GM21619 (cell line): ENCODE measurements at regions not wholly inside any gene's neighbourhood (a gene's known extent, or its start where the extent isn't known, plus 50 kb on each side); places are given as distances from the start of the nearest gene placed in this dataset.
A peak's percentile ranks its signal among the peaks of the same experiment; 100 is the strongest.
"Not testable (repeated sequence)": the region's sequence is repeated elsewhere in the genome, so short reads cannot be mapped to it uniquely, and the experiment has no call there.

Experiments
- ATAC-seq: cut with Tn5 transposase; IDR thresholded peaks from one replicate; pipeline ENCODE4 v1.9.1; 2021; ENCODE audit not compliant: unreplicated experiment

DNA sequence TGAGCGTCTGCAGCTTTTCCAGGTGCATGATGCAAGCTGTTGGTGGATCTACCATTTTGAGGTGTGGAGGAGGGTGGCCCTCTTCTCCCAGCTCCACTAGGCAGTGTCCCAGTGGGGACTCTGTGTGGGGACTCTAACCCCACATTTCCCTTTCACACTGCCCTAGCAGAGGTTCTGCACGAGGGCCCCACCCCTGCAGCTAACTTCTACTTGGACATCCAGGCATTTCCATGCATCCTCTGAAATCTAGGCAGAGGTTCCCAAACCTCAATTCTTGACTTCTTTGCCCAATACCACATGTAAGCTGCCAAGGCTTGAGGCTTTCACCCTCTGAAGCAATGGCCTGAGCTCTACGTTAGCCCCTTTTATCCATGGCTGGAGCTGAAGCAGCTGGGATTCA, 61.4 kb upstream of the HGFAC start:
- not testable (repeated sequence) for ATAC-seq

GRCh38 chr4:3381208-3381607, 60.6 kb upstream of the HGFAC start:
- not testable (repeated sequence) for ATAC-seq

DNA sequence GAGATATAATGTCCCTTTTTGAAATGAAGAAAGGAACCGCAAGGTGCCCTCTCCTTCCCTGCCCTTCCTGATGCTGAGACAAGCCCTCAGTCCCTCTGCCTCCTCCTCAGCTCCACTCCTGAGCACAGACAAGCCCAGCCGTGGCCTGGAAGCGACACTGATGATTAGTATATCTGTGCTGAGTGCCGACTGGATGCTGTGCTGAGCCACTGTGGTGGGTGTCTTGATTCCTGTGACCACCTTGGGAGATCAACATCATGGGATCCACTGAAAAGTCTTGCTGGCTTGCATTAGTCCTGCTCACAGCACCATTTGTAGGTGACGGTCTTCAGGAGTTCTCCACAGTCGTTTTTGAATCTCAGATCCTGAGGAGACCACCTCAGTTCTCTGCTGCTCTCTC, 59.5 kb upstream of the HGFAC start:
- no peak for ATAC-seq

GRCh38 chr4:3384391-3384770, 57.4 kb upstream of the HGFAC start:
- no peak for ATAC-seq

DNA sequence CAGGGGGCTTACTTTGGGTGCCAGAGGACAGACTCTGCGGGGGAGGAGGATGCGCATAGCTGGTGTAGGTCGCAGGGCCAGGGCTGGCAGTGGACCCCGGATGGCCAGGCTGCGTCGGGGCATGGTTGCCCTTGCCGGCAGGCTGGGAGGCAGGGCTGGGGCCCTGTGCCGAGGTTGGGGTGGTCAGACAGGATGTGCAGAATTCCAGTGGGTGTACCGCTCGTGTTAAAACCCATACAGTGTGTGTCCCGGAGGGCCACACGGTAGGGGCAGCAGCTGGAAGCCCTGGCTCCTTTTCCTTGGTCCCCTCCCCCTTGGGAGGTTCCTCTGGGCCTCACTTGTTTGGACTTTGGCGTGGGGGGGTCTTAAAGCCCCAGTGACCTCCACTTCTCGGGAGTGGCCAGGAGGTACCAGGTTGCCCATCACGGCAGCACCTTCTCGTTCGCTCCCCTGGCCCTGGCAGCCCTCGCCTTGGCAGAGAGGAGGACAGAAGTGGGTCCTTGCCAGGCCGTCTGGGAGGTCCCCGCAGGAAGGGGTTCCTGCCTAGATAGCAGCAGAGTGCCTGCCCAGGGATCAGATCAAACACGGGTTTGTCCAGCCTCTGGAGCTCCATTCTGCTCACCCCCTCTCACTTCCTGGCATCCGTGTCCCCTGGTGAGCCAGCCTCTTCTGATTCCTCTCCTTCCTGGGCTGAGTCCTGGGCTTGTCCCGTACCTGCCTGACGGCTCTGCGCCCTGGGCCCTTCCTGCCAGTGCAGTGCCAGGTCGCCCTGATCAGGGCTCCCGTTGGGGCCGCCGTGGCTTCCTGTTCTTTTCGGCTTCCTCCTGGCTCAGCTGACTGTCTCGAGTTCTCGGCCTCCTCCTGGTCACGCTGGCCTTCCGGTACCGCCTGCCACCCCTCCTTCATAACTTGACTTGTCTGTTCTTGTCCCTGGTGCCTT, 56.7 kb upstream of the HGFAC start:
- no peak for ATAC-seq

GRCh38 chr4:3385711-3386420, 55.9 kb upstream of the HGFAC start:
- ATAC-seq, result no peak

DNA sequence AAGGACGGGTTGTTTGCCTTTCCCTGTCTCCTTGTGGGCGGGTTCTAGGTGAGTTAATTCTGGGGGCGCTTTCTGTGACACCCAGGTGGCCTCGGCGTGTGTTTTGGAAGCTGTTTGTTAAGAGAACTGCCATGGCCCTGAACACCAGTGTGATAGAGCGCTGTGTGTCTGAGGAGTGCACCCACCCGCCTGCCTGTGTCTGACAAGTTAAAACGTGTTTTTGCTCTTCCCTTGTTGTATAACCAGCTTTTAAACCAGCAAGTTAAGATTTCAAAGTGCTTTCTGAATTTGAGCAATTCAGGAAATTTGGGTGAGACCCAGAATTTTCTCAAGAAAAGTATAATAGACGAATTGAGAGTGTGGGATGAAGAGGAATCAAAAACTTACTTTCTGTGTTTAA, 55.2 kb upstream of the HGFAC start:
- no peak for ATAC-seq

DNA sequence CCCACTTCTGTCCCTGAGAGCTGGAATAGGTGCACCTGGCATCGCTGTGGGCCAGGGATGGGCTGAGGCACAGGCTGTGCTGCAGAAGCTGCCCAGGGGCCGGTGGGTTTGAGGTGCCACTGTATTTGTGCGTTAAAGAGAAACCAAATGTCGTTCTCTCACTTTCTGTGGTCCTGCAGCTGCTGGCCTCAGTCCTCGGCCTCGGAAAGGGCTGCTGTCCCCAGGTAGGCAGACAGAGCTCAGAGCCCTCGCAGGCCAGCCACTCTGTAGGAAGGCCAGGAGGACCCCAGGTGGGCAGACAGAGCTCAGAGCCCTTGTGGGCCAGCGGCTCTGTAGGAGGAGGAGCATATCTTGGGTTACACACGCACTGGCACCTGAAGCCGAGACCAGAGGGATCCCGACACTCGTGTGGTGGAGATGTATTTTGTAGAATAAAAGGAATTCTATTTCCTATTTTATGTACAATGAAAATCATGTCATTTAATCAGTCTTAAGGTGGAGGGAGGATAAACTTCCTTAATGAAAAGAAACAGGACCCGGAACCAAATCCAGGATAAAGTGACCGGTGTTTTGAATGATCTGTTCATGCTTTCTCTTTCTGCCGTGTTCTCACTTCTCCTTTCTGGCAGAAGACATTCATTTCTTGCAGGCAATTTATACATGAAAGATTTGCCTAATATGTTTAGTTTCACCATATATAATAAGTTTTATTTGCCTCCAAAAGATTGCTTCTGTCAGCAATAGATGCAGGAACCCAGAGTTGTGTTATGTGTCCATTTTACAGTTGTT, 54.4 kb upstream of the HGFAC start:
- peak; percentile 61 for ATAC-seq

GRCh38 chr4:3387943-3388361, 53.8 kb upstream of the HGFAC start:
- ATAC-seq, result peak; percentile 14

GRCh38 chr4:3388471-3389232, 53.1 kb upstream of the HGFAC start:
- peak; percentile 71 for ATAC-seq

- ATAC-seq, result no peak
These were observed 52.2 kb upstream of the HGFAC start for GRCh38 chr4:3389233-3390215.

DNA sequence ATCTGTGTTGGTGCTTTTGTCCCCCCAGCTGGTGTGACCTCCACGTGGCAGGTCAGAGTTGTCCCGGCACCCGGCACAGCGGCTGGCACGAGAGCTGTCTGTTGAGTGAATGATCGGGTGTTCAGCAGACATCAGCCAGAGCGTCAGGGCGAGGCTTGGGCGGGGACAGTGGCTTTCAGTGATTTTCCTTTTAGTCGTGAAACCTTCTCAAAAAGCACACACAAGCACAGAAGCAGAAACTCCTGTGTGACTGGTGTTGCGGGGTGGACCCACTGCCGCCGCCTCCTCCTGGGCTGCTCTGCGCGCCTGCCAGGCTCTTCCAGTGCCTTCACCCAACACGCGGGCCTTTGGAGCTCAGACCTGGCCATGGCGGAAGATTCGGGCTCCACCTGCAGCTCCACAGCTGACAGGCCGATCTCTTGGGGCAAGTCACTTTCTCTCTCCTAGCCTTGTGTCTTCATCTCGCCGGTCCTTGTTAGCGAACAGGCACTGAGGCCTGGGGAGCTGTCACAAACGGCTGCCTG, 51.4 kb upstream of the HGFAC start:
- ATAC-seq, result no peak

DNA sequence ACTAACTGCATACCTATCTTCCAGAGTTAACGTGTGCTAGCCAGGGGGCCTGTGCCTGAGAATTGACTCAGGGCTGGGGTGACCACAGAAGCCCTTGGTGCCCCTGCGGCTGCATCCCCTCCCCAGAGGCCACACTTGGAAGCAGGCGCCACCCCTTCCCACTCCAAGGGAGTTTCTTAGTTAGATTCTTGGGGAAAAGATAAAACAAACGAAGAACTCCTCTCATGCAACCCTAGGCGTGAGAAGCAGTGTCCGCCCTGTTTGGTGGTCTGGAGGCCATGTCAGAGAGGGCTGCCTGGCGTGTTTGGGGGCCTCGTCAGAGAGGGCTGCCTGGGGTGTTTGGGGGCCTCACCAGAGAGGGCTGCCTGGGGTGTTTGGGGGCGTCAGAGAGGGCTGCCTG, 50.3 kb upstream of the HGFAC start:
- no peak for ATAC-seq
